ENCODE measurements at regions not wholly inside any gene's neighbourhood (a gene's known extent, or its start where the extent isn't known, plus 50 kb on each side); places are given as distances from the start of the nearest gene placed in this dataset.
"Not testable (repeated sequence)": the region's sequence is repeated elsewhere in the genome, so short reads cannot be mapped to it uniquely, and the experiment has no call there.

- DNase-seq (ENCODE audit: low read depth), result peak; percentile 78
Measured at GRCh38 chr5:102617191-102618187, 118.7 kb upstream of the SLCO6A1 start.

GRCh38 chr5:102622262-102622661 is 123.5 kb upstream of the SLCO6A1 start:
- DNase-seq (ENCODE audit: low read depth), result no peak

- DNase-seq (ENCODE audit: low read depth), result no peak
Measured at GRCh38 chr5:102623329-102624065, 124.7 kb upstream of the SLCO6A1 start.

GRCh38 chr5:102624405-102624804 is 125.6 kb upstream of the SLCO6A1 start:
- no peak for DNase-seq (ENCODE audit: low read depth)

DNA sequence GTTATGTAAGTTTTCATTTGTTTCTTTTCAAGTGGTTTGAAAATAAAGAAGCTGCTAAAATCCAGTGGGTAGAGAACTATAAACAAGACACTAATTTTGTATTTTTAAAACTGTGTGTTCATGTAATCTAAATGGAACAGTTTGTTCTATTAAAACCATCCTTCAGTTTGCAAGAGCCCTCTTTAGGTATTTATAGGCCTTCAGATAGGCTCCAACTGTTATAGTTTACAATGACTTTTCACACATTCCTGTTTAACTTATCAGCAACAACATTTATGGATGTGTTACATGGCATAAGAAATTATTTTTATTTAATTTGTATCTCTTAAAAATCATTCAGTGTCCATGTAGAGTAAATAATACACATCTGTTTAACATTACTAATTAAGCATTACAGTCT is 126.7 kb upstream of the SLCO6A1 start:
- no peak for DNase-seq (ENCODE audit: low read depth)

GRCh38 chr5:102625928-102626327 is 127.1 kb upstream of the SLCO6A1 start:
- no peak for DNase-seq (ENCODE audit: low read depth)

DNA sequence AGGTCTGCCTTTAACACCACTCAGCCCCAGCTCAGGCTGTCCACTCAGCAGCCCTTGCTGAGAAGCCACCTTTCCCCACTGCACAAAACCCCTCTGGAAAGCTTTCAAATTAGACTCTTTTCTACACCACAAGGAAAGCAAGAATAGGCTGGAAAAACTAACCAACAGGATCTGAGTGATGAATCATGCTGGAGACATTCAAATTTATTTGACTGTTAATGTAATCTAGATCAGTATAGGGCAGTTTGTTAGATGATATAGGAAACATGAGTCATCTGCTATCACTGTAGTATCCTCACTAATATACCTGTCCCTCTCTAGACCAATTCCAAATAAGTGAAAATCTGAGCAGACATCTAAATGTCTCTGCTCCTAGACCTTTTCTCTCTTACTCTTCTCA is 127.8 kb upstream of the PAM start:
- DNase-seq (ENCODE audit: low read depth), result no peak

GRCh38 chr5:102628441-102629175 is 126.5 kb upstream of the PAM start:
- peak; percentile 33 for DNase-seq (ENCODE audit: low read depth)

- DNase-seq (ENCODE audit: low read depth), result no peak
Measured at GRCh38 chr5:102629827-102630605, 125.1 kb upstream of the PAM start.

GRCh38 chr5:102635399-102635798 is 119.7 kb upstream of the PAM start:
- DNase-seq (ENCODE audit: low read depth), result not testable (repeated sequence)

GRCh38 chr5:102638316-102638715 is 116.8 kb upstream of the PAM start:
- DNase-seq (ENCODE audit: low read depth), result no peak

- no peak for DNase-seq (ENCODE audit: low read depth)
Measured at GRCh38 chr5:102638912-102639652, 116.0 kb upstream of the PAM start.

GRCh38 chr5:102649731-102650130 is 105.4 kb upstream of the PAM start:
- DNase-seq (ENCODE audit: low read depth), result no peak

DNA sequence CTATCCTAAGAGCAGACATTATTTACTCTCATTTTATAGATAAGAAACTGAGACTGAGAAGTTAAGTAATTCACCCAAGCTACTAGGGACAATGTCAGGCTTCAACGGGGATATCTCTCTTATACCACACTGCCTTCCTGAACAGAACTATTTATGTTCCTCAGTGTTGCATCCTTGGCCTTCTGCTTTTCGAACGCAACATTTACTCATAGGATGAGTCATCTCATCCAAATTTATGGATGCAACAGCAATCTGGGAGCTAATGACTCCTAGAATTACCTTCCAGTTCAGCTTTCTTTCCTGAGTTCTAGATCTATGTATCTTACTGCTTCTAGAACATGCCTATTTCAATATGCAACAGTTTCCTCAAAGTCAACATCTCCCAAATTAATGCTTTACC is 103.6 kb upstream of the PAM start:
- DNase-seq (ENCODE audit: low read depth), result no peak

DNA sequence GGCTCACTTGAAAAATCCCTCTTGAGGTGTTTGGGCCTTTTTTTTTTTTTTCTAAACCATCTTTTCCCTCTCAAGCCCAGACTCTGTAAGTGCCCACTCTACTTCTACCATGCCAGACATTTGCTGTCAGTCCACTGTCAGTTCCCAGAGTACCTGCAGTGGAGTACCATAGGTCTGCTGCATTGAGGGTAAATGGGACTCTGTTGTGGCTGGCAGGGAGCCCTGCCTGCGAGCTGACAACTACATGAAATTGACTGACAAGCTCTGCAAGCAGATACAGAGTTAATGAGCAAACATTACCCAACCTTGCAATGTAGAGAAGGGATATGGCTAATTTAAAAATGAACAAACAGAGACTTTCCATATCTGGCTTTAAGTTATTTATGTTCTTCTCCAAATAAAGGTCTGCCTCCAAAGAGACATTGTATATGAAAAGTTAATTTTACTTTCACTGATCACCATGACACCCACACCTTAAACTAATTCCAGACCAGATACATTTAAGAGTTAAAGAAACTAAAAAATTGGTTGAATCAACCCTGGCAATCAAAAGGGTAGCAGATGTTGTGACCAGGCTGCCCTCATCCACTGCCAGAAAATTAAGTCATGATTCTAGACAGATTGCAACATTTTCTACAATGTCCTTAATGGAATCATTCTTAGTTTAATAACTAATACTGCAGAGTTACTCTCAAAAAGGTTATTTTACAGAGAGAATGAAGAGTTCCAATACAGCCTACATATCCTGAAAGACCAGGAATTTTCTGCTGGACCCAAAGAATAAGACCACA is 100.4 kb upstream of the PAM start:
- DNase-seq (ENCODE audit: low read depth), result no peak

DNA sequence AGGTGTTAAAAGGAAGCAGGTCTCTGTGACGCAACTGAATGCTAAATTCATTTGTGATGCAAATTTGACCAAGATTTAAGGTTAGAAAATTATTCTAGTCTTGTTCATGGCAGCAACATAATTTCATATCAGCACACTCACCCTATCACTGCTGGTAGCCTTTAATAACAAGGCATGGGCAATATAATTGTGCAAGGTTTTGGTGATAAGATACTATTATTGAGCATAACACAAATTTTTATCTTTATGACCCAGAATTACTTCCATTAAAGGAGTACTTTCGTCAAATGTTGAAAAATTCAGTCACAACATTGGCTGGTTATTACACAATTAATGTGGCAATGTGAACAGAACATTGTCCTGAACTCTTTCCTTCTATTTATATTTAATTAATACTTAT is 96.0 kb upstream of the PAM start:
- DNase-seq (ENCODE audit: low read depth), result no peak

DNA sequence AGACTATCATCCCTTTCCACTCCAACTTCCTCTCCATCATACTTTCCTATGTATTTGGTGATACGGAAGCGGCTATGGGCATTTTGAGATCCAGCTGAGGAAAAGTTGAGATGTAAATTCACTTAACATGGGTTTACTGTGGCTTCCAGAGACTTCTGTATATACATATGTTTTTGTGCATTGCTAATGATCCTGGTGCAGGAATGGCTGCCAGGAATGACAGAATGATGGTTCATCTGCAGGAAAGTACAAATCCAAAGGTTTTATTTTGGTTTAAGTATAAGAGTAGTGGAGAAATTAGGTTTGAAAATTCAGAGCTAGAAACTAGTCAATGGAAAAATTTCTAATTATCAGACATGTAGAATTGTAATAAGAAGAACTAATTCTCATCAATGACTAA is 95.0 kb upstream of the PAM start:
- no peak for DNase-seq (ENCODE audit: low read depth)

DNA sequence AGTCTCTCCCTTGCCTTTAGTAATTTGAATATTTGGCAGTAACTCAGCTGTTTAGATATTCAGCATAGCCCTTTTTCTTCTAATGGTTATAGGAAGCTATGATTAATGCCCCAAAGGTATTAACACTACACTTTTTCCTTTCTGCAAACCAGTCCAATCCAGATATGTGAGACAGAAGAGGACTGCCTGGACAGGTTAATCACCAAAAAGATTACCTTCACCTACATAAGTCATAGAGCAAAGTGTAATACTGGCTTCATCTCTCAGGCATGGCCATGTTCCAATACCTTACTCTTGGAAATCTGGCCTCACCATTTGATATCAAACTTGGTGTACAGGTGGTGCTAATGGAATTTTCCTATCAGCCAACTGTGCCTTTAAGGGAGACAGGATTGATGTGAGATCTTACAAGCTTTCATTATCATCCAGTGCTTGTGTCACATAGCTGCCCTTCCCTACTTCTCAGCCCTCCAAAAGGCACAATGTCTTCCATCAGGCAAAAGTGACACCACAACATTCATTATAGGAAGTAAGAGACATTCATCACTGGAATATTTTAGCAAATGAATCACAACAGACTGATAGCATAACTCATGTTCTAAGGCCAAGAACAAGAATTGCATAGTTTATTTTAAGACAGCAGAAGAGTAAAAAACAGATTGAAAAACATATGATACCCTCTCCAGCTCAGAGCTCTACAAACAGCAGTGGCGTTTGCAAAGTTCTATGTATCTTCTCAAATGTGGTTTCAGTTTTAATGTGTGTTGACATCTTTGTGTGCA is 91.2 kb upstream of the PAM start:
- DNase-seq (ENCODE audit: low read depth), result peak; percentile 34

GRCh38 chr5:102664616-102665335 is 90.3 kb upstream of the PAM start:
- no peak for DNase-seq (ENCODE audit: low read depth)

Measured in GM04503 (cell line).